B cell (primary cell): ENCODE measurements at regions not wholly inside any gene's neighbourhood (a gene's known extent, or its start where the extent isn't known, plus 50 kb on each side); places are given as distances from the start of the nearest gene placed in this dataset.

Experiments
- ATAC-seq: fragments of 200-7000 bp; cut with Tn5 transposase; one replicate; pipeline ENCODE4 v1.10.0; 2021; ENCODE audit warnings: low read depth, mild to moderate bottlenecking, moderate number of reproducible peaks, moderate library complexity
- CTCF ChIA-PET: fragments of 350-600 bp; sonication (Branson Sonifier 250); formaldehyde crosslinking; loops from one replicate; lab custom pipeline; 2021; ENCODE audit warnings: antibody characterized with exemption, inconsistent platforms; lab: Charles Lee
- POLR2A ChIA-PET: fragments of 350-600 bp; sonication (Branson Sonifier 250); formaldehyde crosslinking; loops from one replicate; lab custom pipeline; 2021; ENCODE audit warnings: antibody characterized with exemption; lab: Charles Lee
- DNase-seq: peaks from one replicate; pipeline ENCODE4 v3.0.0; 2013
- H2AFZ ChIP-seq: 2 replicates; pipeline ENCODE4 v1.6.1; 2012; ENCODE audit warnings: mild to moderate bottlenecking, low read depth, low read length; ENCODE audit not compliant: insufficient read depth, poor library complexity, severe bottlenecking
- H3K27ac ChIP-seq, 2 donors: 1 replicate in 1 of 2; 2 replicates in 1 of 2; pipeline ENCODE4 v1.5.1; 2012 to 2013; ENCODE audit warnings: low read length in 2 of 2, mild to moderate bottlenecking in 2 of 2, moderate library complexity in 1 of 2
- H3K27me3 ChIP-seq, 4 experiments: fragments of 200-600 bp in 1 of 4; sonication (generic) in 1 of 4; replicated peaks in 1 of 4; 1 replicate in 2 of 4; 2 replicates in 2 of 4; pipeline versions ENCODE4 v1.6.1 to v1.7.0; 2013 to 2016; ENCODE audit warnings: low read length in 3 of 4, mild to moderate bottlenecking in 2 of 4, mixed read lengths in 1 of 4, moderate library complexity in 1 of 4; ENCODE audit not compliant: insufficient read depth in 4 of 4, control insufficient read depth in 3 of 4; ENCODE audit errors: control extremely low read depth in 1 of 4
- H3K36me3 ChIP-seq, 2 experiments: replicated peaks in 1 of 2; 1 replicate in 1 of 2; 2 replicates in 1 of 2; pipeline versions ENCODE4 v1.6.1 to v1.7.1; 2013; ENCODE audit warnings: low read length in 1 of 2; ENCODE audit not compliant: insufficient read depth in 2 of 2, control insufficient read depth in 1 of 2; ENCODE audit errors: control extremely low read depth in 1 of 2, extremely low read depth in 1 of 2
- H3K4me1 ChIP-seq, 2 donors: fragments of 200-600 bp in 1 of 2; sonication (generic) in 1 of 2; 1 replicate in 1 of 2; 2 replicates in 1 of 2; pipeline versions ENCODE4 v1.5.1 to v1.6.1; 2013 to 2017; ENCODE audit warnings: low read length in 2 of 2; ENCODE audit not compliant: control insufficient read depth in 2 of 2, insufficient read depth in 2 of 2
- H3K4me2 ChIP-seq: replicated peaks from 2 replicates; pipeline ENCODE3; 2012; ENCODE audit warnings: mild to moderate bottlenecking, low read depth, low read length; ENCODE audit not compliant: poor library complexity, severe bottlenecking
- H3K4me3 ChIP-seq, 5 experiments: fragments of 200-600 bp in 1 of 5; sonication (generic) in 1 of 5; 1 replicate in 3 of 5; 2 replicates in 2 of 5; pipeline versions ENCODE4 v1.5.1 to v1.7.0; 2011 to 2016; ENCODE audit warnings: low read length in 4 of 5, mild to moderate bottlenecking in 4 of 5, low read depth in 2 of 5, control low read depth in 1 of 5, moderate library complexity in 1 of 5; ENCODE audit not compliant: insufficient read depth in 1 of 5; ENCODE audit errors: control extremely low read depth in 1 of 5, extremely low read depth in 1 of 5
- H3K79me2 ChIP-seq: fragments of 200-600 bp; sonication (generic); one replicate; pipeline ENCODE4 v1.6.0; 2016; ENCODE audit warnings: low read length; ENCODE audit not compliant: control insufficient read depth, insufficient read depth
- H3K9ac ChIP-seq: fragments of 200-600 bp; sonication (generic); 2 replicates; pipeline ENCODE4 v1.6.1; 2017; ENCODE audit warnings: mild to moderate bottlenecking, low read length, moderate library complexity
- H3K9me3 ChIP-seq, 3 donors: one replicate each; pipeline versions ENCODE4 v1.6.1 to v1.7.1; 2013; ENCODE audit warnings: low read length in 2 of 3; ENCODE audit not compliant: control insufficient read depth in 2 of 3, insufficient read depth in 1 of 3; ENCODE audit errors: control extremely low read depth in 1 of 3
- H4K20me1 ChIP-seq: 2 replicates; pipeline ENCODE4 v1.6.0; 2012; ENCODE audit warnings: mild to moderate bottlenecking, low read length; ENCODE audit not compliant: insufficient read depth, control insufficient read depth, poor library complexity, severe bottlenecking
- H3K27ac Mint-ChIP-seq: one replicate; pipeline ENCODE4 v1.8.0; 2021; ENCODE audit warnings: mixed read lengths
- H3K27me3 Mint-ChIP-seq: one replicate; pipeline ENCODE4 v1.8.0; 2021; ENCODE audit warnings: mixed read lengths
- H3K4me1 Mint-ChIP-seq: one replicate; pipeline ENCODE4 v1.8.0; 2021; ENCODE audit warnings: mixed read lengths
- H3K4me3 Mint-ChIP-seq: one replicate; pipeline ENCODE4 v1.8.0; 2021; ENCODE audit warnings: mixed read lengths
- H3K9me3 Mint-ChIP-seq: one replicate; pipeline ENCODE4 v1.8.0; 2022; ENCODE audit warnings: mixed read lengths; ENCODE audit not compliant: insufficient read depth
- EZH2 ChIP-seq: IDR thresholded peaks from 2 replicates; pipeline ENCODE4 v1.6.1; 2012; ENCODE audit warnings: borderline replicate concordance, low read depth, mild to moderate bottlenecking, moderate library complexity, low read length; ENCODE audit not compliant: insufficient read depth, poor library complexity, severe bottlenecking
- WGBS: methylation state at CpG from one replicate; pipeline ENCODE4 v1.1.5; 2013; ENCODE audit warnings: missing lambda C conversion rate; ENCODE audit not compliant: insufficient coverage; 5-methylcytosine and 5-hydroxymethylcytosine counted together
- intact Hi-C: fragments of 100-400 bp; cut with micrococcal nuclease; formaldehyde crosslinking; loops from one replicate; pipeline ENCODE4 v1.10.0; 2022
- TF ChIP-seq, protein P1 (sequence below): fragments of 200-600 bp; IDR thresholded peaks from one replicate; pipeline ENCODE4 v1.8.0; 2022; ENCODE audit warnings: antibody characterized with exemption, mild to moderate bottlenecking

DNA sequence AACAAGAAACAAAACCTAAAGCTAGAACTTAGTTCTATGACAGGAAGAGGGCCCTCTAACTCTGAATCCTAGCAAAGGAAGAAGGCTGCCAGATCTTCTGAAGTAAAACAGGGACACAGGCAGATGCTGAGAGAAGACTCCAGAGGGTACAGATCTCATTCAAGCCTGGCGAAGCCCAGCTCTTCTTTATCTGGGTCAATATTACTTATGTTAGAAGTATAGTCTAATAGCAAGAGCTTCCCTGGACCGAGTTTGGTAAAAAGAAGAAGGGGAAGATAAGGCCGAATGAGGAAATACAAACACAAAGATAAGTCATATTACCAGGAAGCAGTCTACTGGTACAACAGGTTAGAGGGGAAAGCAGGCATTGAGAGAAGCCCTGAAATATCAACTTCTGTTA is 79.9 kb upstream of the CCDC91 start:
- no peaks in the 10 kb centered on the region for H3K4me1 ChIP-seq
- no peak overlapping the region for H3K4me3 Mint-ChIP-seq
- no peaks in the 10 kb centered on the region for H3K27me3 ChIP-seq
- H3K27me3 Mint-ChIP-seq, result peaks cover 4% of the 10 kb centered on the region
- no peaks in the 10 kb centered on the region for H3K36me3 ChIP-seq
- DNase-seq (no peak), ATAC-seq (no peak)
- no peaks in the 10 kb centered on the region for H3K9me3 ChIP-seq
- no peak overlapping the region for H3K27ac ChIP-seq
- CTCF ChIA-PET, result no interaction called here
- H3K4me3 ChIP-seq, result no peak overlapping the region
- H3K4me1 Mint-ChIP-seq, result no peaks in the 10 kb centered on the region
- POLR2A ChIA-PET, result no interaction called here
- no peaks in the 10 kb centered on the region for H3K79me2 ChIP-seq
- no peak overlapping the region for H3K9ac ChIP-seq
- no peak overlapping the region for H3K27ac Mint-ChIP-seq
- intact Hi-C loops, result no loop called here
- H3K4me2 ChIP-seq, result no peak overlapping the region
- H2AFZ ChIP-seq, result no peak overlapping the region
- H3K9me3 Mint-ChIP-seq, result peaks cover 2% of the 10 kb centered on the region
- H4K20me1 ChIP-seq, result no peaks in the 10 kb centered on the region
- 60% methylated on average over 1 of the region's 3 CpGs for WGBS
- TF ChIP-seq EZH2, result no peak
- TF ChIP-seq, protein P1, sequence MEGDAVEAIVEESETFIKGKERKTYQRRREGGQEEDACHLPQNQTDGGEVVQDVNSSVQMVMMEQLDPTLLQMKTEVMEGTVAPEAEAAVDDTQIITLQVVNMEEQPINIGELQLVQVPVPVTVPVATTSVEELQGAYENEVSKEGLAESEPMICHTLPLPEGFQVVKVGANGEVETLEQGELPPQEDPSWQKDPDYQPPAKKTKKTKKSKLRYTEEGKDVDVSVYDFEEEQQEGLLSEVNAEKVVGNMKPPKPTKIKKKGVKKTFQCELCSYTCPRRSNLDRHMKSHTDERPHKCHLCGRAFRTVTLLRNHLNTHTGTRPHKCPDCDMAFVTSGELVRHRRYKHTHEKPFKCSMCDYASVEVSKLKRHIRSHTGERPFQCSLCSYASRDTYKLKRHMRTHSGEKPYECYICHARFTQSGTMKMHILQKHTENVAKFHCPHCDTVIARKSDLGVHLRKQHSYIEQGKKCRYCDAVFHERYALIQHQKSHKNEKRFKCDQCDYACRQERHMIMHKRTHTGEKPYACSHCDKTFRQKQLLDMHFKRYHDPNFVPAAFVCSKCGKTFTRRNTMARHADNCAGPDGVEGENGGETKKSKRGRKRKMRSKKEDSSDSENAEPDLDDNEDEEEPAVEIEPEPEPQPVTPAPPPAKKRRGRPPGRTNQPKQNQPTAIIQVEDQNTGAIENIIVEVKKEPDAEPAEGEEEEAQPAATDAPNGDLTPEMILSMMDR, result no peak

GRCh38 chr12:28114488-28114887 is 75.8 kb upstream of the CCDC91 start:
- ATAC-seq, result no peak
- no peaks in the 10 kb centered on the region for H3K79me2 ChIP-seq
- no peak for DNase-seq
- H2AFZ ChIP-seq, result no peak overlapping the region
- no peaks in the 10 kb centered on the region for H3K27me3 ChIP-seq
- H3K36me3 ChIP-seq, result no peaks in the 10 kb centered on the region
- Mint-ChIP-seq H3K27me3 (peaks cover 4% of the 10 kb centered on the region), H3K4me1 (no peaks in the 10 kb centered on the region), H3K9me3 (no peaks in the 10 kb centered on the region), H3K27ac (no peak overlapping the region), H3K4me3 (no peak overlapping the region)
- no peak overlapping the region for H3K9ac ChIP-seq
- no peaks in the 10 kb centered on the region for H4K20me1 ChIP-seq
- no peak overlapping the region for H3K4me2 ChIP-seq
- intact Hi-C loops, result no loop called here
- no peak overlapping the region for H3K4me3 ChIP-seq
- no peak overlapping the region for H3K27ac ChIP-seq
- POLR2A ChIA-PET, result no interaction called here
- WGBS, result 82% methylated on average over 1 of the region's 2 CpGs
- CTCF ChIA-PET, result no interaction called here
- no peaks in the 10 kb centered on the region for H3K4me1 ChIP-seq
- TF ChIP-seq, protein P1, result no peak
- TF ChIP-seq EZH2, result no peak
- H3K9me3 ChIP-seq, result no peaks in the 10 kb centered on the region
